Memory B cell (primary cell): ENCODE measurements at regions not wholly inside any gene's neighbourhood (a gene's known extent, or its start where the extent isn't known, plus 50 kb on each side); places are given as distances from the start of the nearest gene placed in this dataset.
"Not testable (repeated sequence)": the region's sequence is repeated elsewhere in the genome, so short reads cannot be mapped to it uniquely, and the experiment has no call there.

ENCODE experiments used
- ATAC-seq: fragments of 150-1000 bp; cut with Tn5 transposase; 2 replicates; pipeline ENCODE4 v1.10.0; 2021; ENCODE audit warnings: low read depth, mild to moderate bottlenecking, moderate library complexity
- DNase-seq, 2 donors: peaks; one replicate each; pipeline ENCODE4 v3.0.0; 2022; ENCODE audit warnings: low spot score in 2 of 2
- H3K27ac Mint-ChIP-seq: one replicate; pipeline ENCODE4 v1.8.0; 2022; ENCODE audit warnings: mild to moderate bottlenecking, moderate library complexity, mixed read lengths
- H3K27me3 Mint-ChIP-seq: one replicate; pipeline ENCODE4 v1.8.0; 2022; ENCODE audit warnings: mixed read lengths
- H3K36me3 Mint-ChIP-seq: one replicate; pipeline ENCODE4 v1.8.0; 2022; ENCODE audit warnings: mild to moderate bottlenecking, mixed read lengths
- H3K4me1 Mint-ChIP-seq: one replicate; pipeline ENCODE4 v1.8.0; 2022; ENCODE audit warnings: mixed read lengths
- H3K4me3 Mint-ChIP-seq: one replicate; pipeline ENCODE4 v1.8.0; 2022; ENCODE audit warnings: mild to moderate bottlenecking, moderate library complexity, mixed read lengths
- H3K9me3 Mint-ChIP-seq: one replicate; pipeline ENCODE4 v1.8.0; 2022; ENCODE audit warnings: mixed read lengths

- Mint-ChIP-seq H3K9me3 (peaks cover 2% of the 10 kb centered on the region), H3K4me1 (no peaks in the 10 kb centered on the region), H3K27me3 (no peaks in the 10 kb centered on the region), H3K27ac (no peak overlapping the region), H3K36me3 (no peaks in the 10 kb centered on the region), H3K4me3 (no peak overlapping the region)
- ATAC-seq (no peak), DNase-seq (no peak)
These were observed 921.7 kb downstream of the GRID1 start for GRCh38 chr10:85444868-85445267.

GRCh38 chr10:85445702-85446101 lies 920.9 kb downstream of the GRID1 start:
- no peak for DNase-seq
- no peak overlapping the region for H3K4me3 Mint-ChIP-seq
- no peaks in the 10 kb centered on the region for H3K36me3 Mint-ChIP-seq
- H3K27me3 Mint-ChIP-seq: no peaks in the 10 kb centered on the region
- H3K4me1 Mint-ChIP-seq: no peaks in the 10 kb centered on the region
- peaks cover 2% of the 10 kb centered on the region for H3K9me3 Mint-ChIP-seq
- H3K27ac Mint-ChIP-seq: no peak overlapping the region
- ATAC-seq: no peak

- Mint-ChIP-seq H3K4me3 (no peak overlapping the region), H3K27me3 (no peaks in the 10 kb centered on the region), H3K27ac (no peak overlapping the region), H3K9me3 (peaks cover 2% of the 10 kb centered on the region), H3K4me1 (no peaks in the 10 kb centered on the region), H3K36me3 (no peaks in the 10 kb centered on the region)
- ATAC-seq (no peak), DNase-seq (no peak)
These were observed 919.8 kb downstream of the GRID1 start for GRCh38 chr10:85446827-85447226.

GRCh38 chr10:85447690-85448089 lies 918.9 kb downstream of the GRID1 start:
- DNase-seq (no peak), ATAC-seq (no peak)
- no peak overlapping the region for H3K4me3 Mint-ChIP-seq
- H3K27me3 Mint-ChIP-seq: no peaks in the 10 kb centered on the region
- H3K9me3 Mint-ChIP-seq: peaks cover 2% of the 10 kb centered on the region
- no peak overlapping the region for H3K27ac Mint-ChIP-seq
- H3K36me3 Mint-ChIP-seq: no peaks in the 10 kb centered on the region
- H3K4me1 Mint-ChIP-seq: no peaks in the 10 kb centered on the region

GRCh38 chr10:85448716-85449115 lies 917.9 kb downstream of the GRID1 start:
- no peak for ATAC-seq
- no peak overlapping the region for H3K27ac Mint-ChIP-seq
- DNase-seq: no peak
- no peaks in the 10 kb centered on the region for H3K36me3 Mint-ChIP-seq
- H3K27me3 Mint-ChIP-seq: no peaks in the 10 kb centered on the region
- no peak overlapping the region for H3K4me3 Mint-ChIP-seq
- peaks cover 2% of the 10 kb centered on the region for H3K9me3 Mint-ChIP-seq
- no peaks in the 10 kb centered on the region for H3K4me1 Mint-ChIP-seq

GRCh38 chr10:85454386-85454785 lies 912.2 kb downstream of the GRID1 start:
- no peak overlapping the region for H3K4me3 Mint-ChIP-seq
- no peak for ATAC-seq
- H3K27me3 Mint-ChIP-seq: no peaks in the 10 kb centered on the region
- no peaks in the 10 kb centered on the region for H3K4me1 Mint-ChIP-seq
- H3K27ac Mint-ChIP-seq: no peak overlapping the region
- no peaks in the 10 kb centered on the region for H3K36me3 Mint-ChIP-seq
- H3K9me3 Mint-ChIP-seq: peaks cover 2% of the 10 kb centered on the region
- DNase-seq: no peak

- Mint-ChIP-seq H3K4me1 (no peaks in the 10 kb centered on the region), H3K4me3 (no peak overlapping the region), H3K27me3 (peaks cover 2% of the 10 kb centered on the region), H3K9me3 (peaks cover 2% of the 10 kb centered on the region), H3K27ac (no peak overlapping the region), H3K36me3 (no peaks in the 10 kb centered on the region)
- no peak for DNase-seq
- no peak for ATAC-seq
These were observed 909.4 kb downstream of the GRID1 start for GRCh38 chr10:85457191-85457590.

GRCh38 chr10:85458324-85458723 lies 908.3 kb downstream of the GRID1 start:
- peaks cover 2% of the 10 kb centered on the region for H3K9me3 Mint-ChIP-seq
- no peaks in the 10 kb centered on the region for H3K36me3 Mint-ChIP-seq
- no peak overlapping the region for H3K4me3 Mint-ChIP-seq
- H3K27ac Mint-ChIP-seq: no peak overlapping the region
- ATAC-seq: no peak
- H3K4me1 Mint-ChIP-seq: no peaks in the 10 kb centered on the region
- H3K27me3 Mint-ChIP-seq: peaks cover 2% of the 10 kb centered on the region
- no peak for DNase-seq

GRCh38 chr10:85459906-85460305 lies 906.7 kb downstream of the GRID1 start:
- Mint-ChIP-seq H3K27me3 (peaks cover 2% of the 10 kb centered on the region), H3K4me3 (no peak overlapping the region), H3K4me1 (no peaks in the 10 kb centered on the region), H3K9me3 (no peaks in the 10 kb centered on the region), H3K36me3 (no peaks in the 10 kb centered on the region), H3K27ac (no peak overlapping the region)
- ATAC-seq (no peak), DNase-seq (no peak)

- no peaks in the 10 kb centered on the region for H3K36me3 Mint-ChIP-seq
- H3K4me3 Mint-ChIP-seq: no peak overlapping the region
- DNase-seq (no peak), ATAC-seq (no peak)
- no peaks in the 10 kb centered on the region for H3K4me1 Mint-ChIP-seq
- H3K27me3 Mint-ChIP-seq: peaks cover 2% of the 10 kb centered on the region
- H3K27ac Mint-ChIP-seq: no peak overlapping the region
- H3K9me3 Mint-ChIP-seq: peaks cover 5% of the 10 kb centered on the region
These were observed 902.3 kb downstream of the GRID1 start for GRCh38 chr10:85464336-85464735.

GRCh38 chr10:85477979-85478378 lies 888.6 kb downstream of the GRID1 start:
- H3K27ac Mint-ChIP-seq: no peak overlapping the region
- no peaks in the 10 kb centered on the region for H3K36me3 Mint-ChIP-seq
- H3K4me3 Mint-ChIP-seq: no peak overlapping the region
- DNase-seq: no peak
- no peak for ATAC-seq
- no peaks in the 10 kb centered on the region for H3K27me3 Mint-ChIP-seq
- peaks cover 1% of the 10 kb centered on the region for H3K9me3 Mint-ChIP-seq
- no peaks in the 10 kb centered on the region for H3K4me1 Mint-ChIP-seq

GRCh38 chr10:85490431-85490830 lies 876.2 kb downstream of the GRID1 start:
- Mint-ChIP-seq H3K4me1 (no peaks in the 10 kb centered on the region), H3K36me3 (no peaks in the 10 kb centered on the region), H3K27ac (no peak overlapping the region), H3K9me3 (peaks cover 1% of the 10 kb centered on the region), H3K4me3 (no peak overlapping the region), H3K27me3 (no peaks in the 10 kb centered on the region)
- ATAC-seq (no peak), DNase-seq (no peak)

GRCh38 chr10:85491652-85492051 lies 874.9 kb downstream of the GRID1 start:
- DNase-seq (no peak), ATAC-seq (no peak)
- Mint-ChIP-seq H3K4me1 (no peaks in the 10 kb centered on the region), H3K27me3 (no peaks in the 10 kb centered on the region), H3K9me3 (peaks cover 1% of the 10 kb centered on the region), H3K27ac (no peak overlapping the region), H3K36me3 (no peaks in the 10 kb centered on the region), H3K4me3 (no peak overlapping the region)

- no peak overlapping the region for H3K4me3 Mint-ChIP-seq
- DNase-seq: no peak
- no peaks in the 10 kb centered on the region for H3K4me1 Mint-ChIP-seq
- H3K36me3 Mint-ChIP-seq: no peaks in the 10 kb centered on the region
- no peaks in the 10 kb centered on the region for H3K27me3 Mint-ChIP-seq
- peaks cover 1% of the 10 kb centered on the region for H3K9me3 Mint-ChIP-seq
- no peak for ATAC-seq
- H3K27ac Mint-ChIP-seq: no peak overlapping the region
These were observed 873.9 kb downstream of the GRID1 start for GRCh38 chr10:85492684-85493083.

GRCh38 chr10:85493703-85494102 lies 872.9 kb downstream of the GRID1 start:
- no peak overlapping the region for H3K27ac Mint-ChIP-seq
- peaks cover 1% of the 10 kb centered on the region for H3K9me3 Mint-ChIP-seq
- no peaks in the 10 kb centered on the region for H3K36me3 Mint-ChIP-seq
- no peaks in the 10 kb centered on the region for H3K27me3 Mint-ChIP-seq
- H3K4me3 Mint-ChIP-seq: no peak overlapping the region
- DNase-seq (no peak), ATAC-seq (no peak)
- H3K4me1 Mint-ChIP-seq: no peaks in the 10 kb centered on the region

GRCh38 chr10:85504641-85505040 lies 862.0 kb downstream of the GRID1 start:
- not testable (repeated sequence) for DNase-seq, H3K27me3 Mint-ChIP-seq, H3K36me3 Mint-ChIP-seq, H3K4me3 Mint-ChIP-seq, ATAC-seq, H3K27ac Mint-ChIP-seq, H3K4me1 Mint-ChIP-seq
- peaks cover 11% of the 10 kb centered on the region for H3K9me3 Mint-ChIP-seq
